ENCODE measurements at regions not wholly inside any gene's neighbourhood (a gene's known extent, or its start where the extent isn't known, plus 50 kb on each side); places are given as distances from the start of the nearest gene placed in this dataset.

GRCh38 chr10:121121462-121121861 is 270.3 kb downstream of the WDR11 start:
- H3K9ac ChIP-seq (ENCODE audit: low read length): no peak overlapping the region
- H3K9me2 ChIP-seq (ENCODE audit: insufficient read depth, low read length): no peaks in the 10 kb centered on the region
- H3F3A ChIP-seq (ENCODE audit: insufficient read depth, low read length, poor library complexity, severe bottlenecking): no peaks in the 10 kb centered on the region
- no peak overlapping the region for H2AFZ ChIP-seq (ENCODE audit: low read depth, low read length)
- no peak overlapping the region for H3K4me3 ChIP-seq (ENCODE audit: low read length)
- no peaks in the 10 kb centered on the region for H3K36me3 ChIP-seq (ENCODE audit: insufficient read depth, low read length)
- H4K20me1 ChIP-seq (ENCODE audit: insufficient read depth): no peaks in the 10 kb centered on the region
- peaks cover 3% of the 10 kb centered on the region for H3K9me3 ChIP-seq (ENCODE audit: low read length)
- no peak for TF ChIP-seq RAD21 (conservative IDR thresholded peaks at IDR 0.05)
- no peak for TF ChIP-seq REST (IDR thresholded peaks at IDR 0.05; ENCODE audit: borderline replicate concordance)
- TF ChIP-seq SMC3 (conservative IDR thresholded peaks at IDR 0.05; ENCODE audit: poor library complexity): no peak
- TF ChIP-seq EZH2 (IDR thresholded peaks at IDR 0.05; ENCODE audit: borderline replicate concordance, insufficient read depth, low read length, poor library complexity, severe bottlenecking): no peak
- TF ChIP-seq POLR2AphosphoS5 (IDR thresholded peaks at IDR 0.05): no peak
- no peak for TF ChIP-seq EP300 (conservative IDR thresholded peaks at IDR 0.05; ENCODE audit: poor library complexity, severe bottlenecking)
- TF ChIP-seq, protein P1, sequence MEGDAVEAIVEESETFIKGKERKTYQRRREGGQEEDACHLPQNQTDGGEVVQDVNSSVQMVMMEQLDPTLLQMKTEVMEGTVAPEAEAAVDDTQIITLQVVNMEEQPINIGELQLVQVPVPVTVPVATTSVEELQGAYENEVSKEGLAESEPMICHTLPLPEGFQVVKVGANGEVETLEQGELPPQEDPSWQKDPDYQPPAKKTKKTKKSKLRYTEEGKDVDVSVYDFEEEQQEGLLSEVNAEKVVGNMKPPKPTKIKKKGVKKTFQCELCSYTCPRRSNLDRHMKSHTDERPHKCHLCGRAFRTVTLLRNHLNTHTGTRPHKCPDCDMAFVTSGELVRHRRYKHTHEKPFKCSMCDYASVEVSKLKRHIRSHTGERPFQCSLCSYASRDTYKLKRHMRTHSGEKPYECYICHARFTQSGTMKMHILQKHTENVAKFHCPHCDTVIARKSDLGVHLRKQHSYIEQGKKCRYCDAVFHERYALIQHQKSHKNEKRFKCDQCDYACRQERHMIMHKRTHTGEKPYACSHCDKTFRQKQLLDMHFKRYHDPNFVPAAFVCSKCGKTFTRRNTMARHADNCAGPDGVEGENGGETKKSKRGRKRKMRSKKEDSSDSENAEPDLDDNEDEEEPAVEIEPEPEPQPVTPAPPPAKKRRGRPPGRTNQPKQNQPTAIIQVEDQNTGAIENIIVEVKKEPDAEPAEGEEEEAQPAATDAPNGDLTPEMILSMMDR (IDR thresholded peaks at IDR 0.05; ENCODE audit: poor library complexity, severe bottlenecking): no peak
- no peak for TF ChIP-seq MXI1 (conservative IDR thresholded peaks at IDR 0.05; ENCODE audit: poor library complexity, severe bottlenecking)
- H3K27me3 ChIP-seq (ENCODE audit: insufficient read depth, low read depth, low read length): no peaks in the 10 kb centered on the region
- no peak overlapping the region for H3K4me2 ChIP-seq (ENCODE audit: low read length)
- no peak overlapping the region for H3K27ac ChIP-seq (ENCODE audit: low read length)
- H3K79me2 ChIP-seq (replicated peaks; ENCODE audit: insufficient read depth, low read length): no peaks in the 10 kb centered on the region

GRCh38 chr10:121127151-121127906 is 276.2 kb downstream of the WDR11 start:
- Histone ChIP-seq H4K20me1 (ENCODE audit: insufficient read depth) (no peaks in the 10 kb centered on the region), H3K9me2 (ENCODE audit: insufficient read depth, low read length) (no peaks in the 10 kb centered on the region), H2AFZ (ENCODE audit: low read depth, low read length) (no peak overlapping the region), H3K27me3 (ENCODE audit: insufficient read depth, low read depth, low read length) (no peaks in the 10 kb centered on the region), H3K4me3 (ENCODE audit: low read length) (no peak overlapping the region), H3K36me3 (ENCODE audit: insufficient read depth, low read length) (no peaks in the 10 kb centered on the region), H3K9ac (ENCODE audit: low read length) (no peak overlapping the region), H3K27ac (ENCODE audit: low read length) (no peak overlapping the region), H3K79me2 (replicated peaks; ENCODE audit: insufficient read depth, low read length) (no peaks in the 10 kb centered on the region), H3K9me3 (ENCODE audit: low read length) (peaks cover 3% of the 10 kb centered on the region), H3F3A (ENCODE audit: insufficient read depth, low read length, poor library complexity, severe bottlenecking) (no peaks in the 10 kb centered on the region), H3K4me2 (ENCODE audit: low read length) (no peak overlapping the region)
- TF ChIP-seq RAD21 (conservative IDR thresholded peaks at IDR 0.05) (no peak), EZH2 (IDR thresholded peaks at IDR 0.05; ENCODE audit: borderline replicate concordance, insufficient read depth, low read length, poor library complexity, severe bottlenecking) (no peak), EP300 (conservative IDR thresholded peaks at IDR 0.05; ENCODE audit: poor library complexity, severe bottlenecking) (no peak), SMC3 (conservative IDR thresholded peaks at IDR 0.05; ENCODE audit: poor library complexity) (no peak), POLR2AphosphoS5 (IDR thresholded peaks at IDR 0.05) (no peak), REST (IDR thresholded peaks at IDR 0.05; ENCODE audit: borderline replicate concordance) (no peak), MXI1 (conservative IDR thresholded peaks at IDR 0.05; ENCODE audit: poor library complexity, severe bottlenecking) (no peak), TAF1 (IDR thresholded peaks at IDR 0.05; ENCODE audit: low read depth) (no peak)
- TF ChIP-seq, protein P1 (IDR thresholded peaks at IDR 0.05; ENCODE audit: poor library complexity, severe bottlenecking): no peak
